Kidney (tissue), 13 donors: ENCODE measurements at regions not wholly inside any gene's neighbourhood (a gene's known extent, or its start where the extent isn't known, plus 50 kb on each side); places are given as distances from the start of the nearest gene placed in this dataset.
A peak's percentile ranks its signal among the peaks of the same experiment; 100 is the strongest.

Source experiments
- DNase-seq, 5 donors: peaks; one replicate each; pipeline ENCODE4 v3.0.0-alpha.2; 2013 to 2020
- FAIRE-seq: peaks from 2 replicates; lab custom pipeline; 2012; peaks lifted over from hg19 to GRCh38; lab: Jason Lieb, UNC
- H3K27ac ChIP-seq, 2 donors: one replicate each; pipeline ENCODE4 v1.7.0; 2013; ENCODE audit warnings: low read depth in 2 of 2, low read length in 2 of 2, inconsistent platforms in 1 of 2
- H3K27me3 ChIP-seq: one replicate; pipeline ENCODE4 v1.7.1; 2013; ENCODE audit warnings: low read length, inconsistent platforms; ENCODE audit not compliant: control insufficient read depth, insufficient read depth
- H3K36me3 ChIP-seq, 3 donors: one replicate each; pipeline versions ENCODE4 v1.7.0 to v1.7.1; 2013; ENCODE audit warnings: low read length in 3 of 3, control low read depth in 1 of 3, inconsistent platforms in 1 of 3; ENCODE audit not compliant: insufficient read depth in 3 of 3, control insufficient read depth in 2 of 3
- H3K4me1 ChIP-seq, 3 donors: one replicate each; pipeline versions ENCODE4 v1.7.0 to v1.7.1; 2013; ENCODE audit warnings: low read length in 3 of 3, inconsistent platforms in 1 of 3, low read depth in 1 of 3; ENCODE audit not compliant: control insufficient read depth in 2 of 3, insufficient read depth in 2 of 3
- H3K4me3 ChIP-seq, 3 donors: one replicate each; pipeline versions ENCODE4 v1.7.0 to v1.8.1; 2013; ENCODE audit warnings: low read length in 3 of 3, control low read depth in 1 of 3, inconsistent platforms in 1 of 3
- H3K9ac ChIP-seq, 3 donors: one replicate each; pipeline versions ENCODE4 v1.7.0 to v1.7.1; 2013; ENCODE audit warnings: low read length in 3 of 3, control low read depth in 1 of 3, inconsistent platforms in 1 of 3
- H3K9me3 ChIP-seq, 3 donors: one replicate each; pipeline versions ENCODE4 v1.7.0 to v1.7.1; 2013; ENCODE audit warnings: low read length in 3 of 3, control low read depth in 1 of 3, inconsistent platforms in 1 of 3; ENCODE audit not compliant: control insufficient read depth in 2 of 3, insufficient read depth in 1 of 3
- CTCF ChIP-seq: IDR thresholded peaks from 3 replicates; pipeline ENCODE4 v1.5.1; 2012; ENCODE audit warnings: mild to moderate bottlenecking, moderate library complexity, borderline replicate concordance; ENCODE audit not compliant: insufficient read depth; ENCODE audit errors: extremely low read depth
- intact Hi-C: fragments of 100-400 bp; cut with DNase I; formaldehyde crosslinking; loops from one replicate; pipeline ENCODE4 v1.11.1; 2022
- donor health status: control.
- donor health status: control.
- donor health status: control.
- donor health status: control.
- donor health status: control.
- donor health status: DM: yes; HTN: yes; CAD: no.
- donor health status: Normal renal cell carcinoma (clear cell type).

GRCh38 chr16:65634833-65635232 lies 513.0 kb upstream of the CDH11 start:
- peak; percentile 96 for FAIRE-seq
- no peak for TF ChIP-seq CTCF
- no peak overlapping the region for H3K9ac ChIP-seq
- no peaks in the 10 kb centered on the region for H3K36me3 ChIP-seq
- H3K4me3 ChIP-seq: no peak overlapping the region
- H3K27me3 ChIP-seq: no peaks in the 10 kb centered on the region
- no peak overlapping the region for H3K27ac ChIP-seq
- no peak for DNase-seq
- H3K9me3 ChIP-seq: no peaks in the 10 kb centered on the region
- no peaks in the 10 kb centered on the region for H3K4me1 ChIP-seq
- intact Hi-C loops: no loop called here

- no peak for TF ChIP-seq CTCF
- intact Hi-C loops: no loop called here
- FAIRE-seq: no peak
Observed at GRCh38 chr16:65634291-65634690, 512.4 kb upstream of the CDH11 start.

GRCh38 chr16:65624666-65625065 lies 502.8 kb upstream of the CDH11 start:
- Histone ChIP-seq H3K4me1 (no peaks in the 10 kb centered on the region), H3K4me3 (no peak overlapping the region), H3K36me3 (no peaks in the 10 kb centered on the region), H3K27me3 (no peaks in the 10 kb centered on the region), H3K9me3 (no peaks in the 10 kb centered on the region), H3K9ac (no peak overlapping the region), H3K27ac (no peak overlapping the region)
- TF ChIP-seq CTCF: no peak
- DNase-seq (no peak), FAIRE-seq (no peak)
- intact Hi-C loops: no loop called here

More at GRCh38 chr16:65634291-65634690, 512.4 kb upstream of the CDH11 start:
- H3K9me3 ChIP-seq: no peaks in the 10 kb centered on the region
- H3K9ac ChIP-seq: no peak overlapping the region
- H3K4me1 ChIP-seq: no peaks in the 10 kb centered on the region
- H3K27me3 ChIP-seq: no peaks in the 10 kb centered on the region
- no peak overlapping the region for H3K4me3 ChIP-seq
- no peaks in the 10 kb centered on the region for H3K36me3 ChIP-seq
- H3K27ac ChIP-seq: no peak overlapping the region
- DNase-seq: no peak

GRCh38 chr16:65624229-65624628 lies 502.4 kb upstream of the CDH11 start:
- no peaks in the 10 kb centered on the region for H3K9me3 ChIP-seq
- no peak overlapping the region for H3K9ac ChIP-seq
- H3K27ac ChIP-seq: no peak overlapping the region
- H3K4me3 ChIP-seq: no peak overlapping the region
- no peaks in the 10 kb centered on the region for H3K27me3 ChIP-seq
- TF ChIP-seq CTCF: no peak
- H3K4me1 ChIP-seq: no peaks in the 10 kb centered on the region
- intact Hi-C loops: no loop called here
- H3K36me3 ChIP-seq: no peaks in the 10 kb centered on the region
- no peak for FAIRE-seq
- no peak for DNase-seq
